Gastroesophageal sphincter (tissue), 3 donors: ENCODE measurements at regions not wholly inside any gene's neighbourhood (a gene's known extent, or its start where the extent isn't known, plus 50 kb on each side); places are given as distances from the start of the nearest gene placed in this dataset.

Experiments used
- POLR2A ChIP-seq, 2 donors: fragments of 450-650 bp; IDR thresholded peaks; one replicate each; pipeline ENCODE4 v1.6.1; 2017; ENCODE audit warnings: antibody characterized with exemption in 2 of 2, mild to moderate bottlenecking in 2 of 2, moderate library complexity in 1 of 2
- POLR2AphosphoS5 ChIP-seq: sonication (generic); formaldehyde crosslinking; IDR thresholded peaks from one replicate; pipeline ENCODE4 v1.6.1; 2017; ENCODE audit warnings: antibody characterized with exemption
- TF ChIP-seq, protein P1 (sequence below), 4 experiments: fragments of 200-600 bp in 2 of 4; fragments of 450-650 bp in 2 of 4; sonication (generic) in 1 of 4; IDR thresholded peaks; one replicate each; pipeline ENCODE4 v1.5.1; 2017 to 2019; ENCODE audit warnings: antibody characterized with exemption in 4 of 4, mild to moderate bottlenecking in 2 of 4, moderate library complexity in 2 of 4

DNA sequence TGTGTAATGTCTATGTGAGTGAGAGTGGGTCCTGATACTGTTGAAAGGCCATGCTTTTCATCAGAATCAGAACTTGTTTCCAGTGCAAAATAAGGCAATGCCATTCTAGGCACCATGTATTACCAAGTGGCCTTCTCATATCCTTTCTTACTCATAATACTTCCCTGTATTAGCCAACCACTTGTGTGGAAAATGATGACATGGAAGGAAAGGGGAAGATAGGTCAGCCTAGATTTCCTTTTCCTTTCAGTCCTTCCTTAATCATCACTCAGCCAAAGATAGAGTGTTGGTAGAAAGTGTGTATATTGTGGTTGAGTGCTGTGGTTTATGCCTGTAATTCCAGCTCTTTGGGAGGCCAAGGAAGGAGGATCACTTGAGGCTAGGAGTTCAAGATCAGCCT, 158.6 kb upstream of the PREP start:
- TF ChIP-seq POLR2AphosphoS5 (no peak), POLR2A (IDR thresholded peaks at IDR 0.05) (no peak)
- TF ChIP-seq, protein P1, sequence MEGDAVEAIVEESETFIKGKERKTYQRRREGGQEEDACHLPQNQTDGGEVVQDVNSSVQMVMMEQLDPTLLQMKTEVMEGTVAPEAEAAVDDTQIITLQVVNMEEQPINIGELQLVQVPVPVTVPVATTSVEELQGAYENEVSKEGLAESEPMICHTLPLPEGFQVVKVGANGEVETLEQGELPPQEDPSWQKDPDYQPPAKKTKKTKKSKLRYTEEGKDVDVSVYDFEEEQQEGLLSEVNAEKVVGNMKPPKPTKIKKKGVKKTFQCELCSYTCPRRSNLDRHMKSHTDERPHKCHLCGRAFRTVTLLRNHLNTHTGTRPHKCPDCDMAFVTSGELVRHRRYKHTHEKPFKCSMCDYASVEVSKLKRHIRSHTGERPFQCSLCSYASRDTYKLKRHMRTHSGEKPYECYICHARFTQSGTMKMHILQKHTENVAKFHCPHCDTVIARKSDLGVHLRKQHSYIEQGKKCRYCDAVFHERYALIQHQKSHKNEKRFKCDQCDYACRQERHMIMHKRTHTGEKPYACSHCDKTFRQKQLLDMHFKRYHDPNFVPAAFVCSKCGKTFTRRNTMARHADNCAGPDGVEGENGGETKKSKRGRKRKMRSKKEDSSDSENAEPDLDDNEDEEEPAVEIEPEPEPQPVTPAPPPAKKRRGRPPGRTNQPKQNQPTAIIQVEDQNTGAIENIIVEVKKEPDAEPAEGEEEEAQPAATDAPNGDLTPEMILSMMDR (IDR thresholded peaks at IDR 0.05), result no peak
